OCI-M2 (cell line): ENCODE measurements at regions not wholly inside any gene's neighbourhood (a gene's known extent, or its start where the extent isn't known, plus 50 kb on each side); places are given as distances from the start of the nearest gene placed in this dataset.

ENCODE experiments used
- DNase-seq: peaks from one replicate; lab custom pipeline; 2025; ENCODE audit not compliant: unreplicated experiment; lab: John Stamatoyannopoulos, UW

DNA sequence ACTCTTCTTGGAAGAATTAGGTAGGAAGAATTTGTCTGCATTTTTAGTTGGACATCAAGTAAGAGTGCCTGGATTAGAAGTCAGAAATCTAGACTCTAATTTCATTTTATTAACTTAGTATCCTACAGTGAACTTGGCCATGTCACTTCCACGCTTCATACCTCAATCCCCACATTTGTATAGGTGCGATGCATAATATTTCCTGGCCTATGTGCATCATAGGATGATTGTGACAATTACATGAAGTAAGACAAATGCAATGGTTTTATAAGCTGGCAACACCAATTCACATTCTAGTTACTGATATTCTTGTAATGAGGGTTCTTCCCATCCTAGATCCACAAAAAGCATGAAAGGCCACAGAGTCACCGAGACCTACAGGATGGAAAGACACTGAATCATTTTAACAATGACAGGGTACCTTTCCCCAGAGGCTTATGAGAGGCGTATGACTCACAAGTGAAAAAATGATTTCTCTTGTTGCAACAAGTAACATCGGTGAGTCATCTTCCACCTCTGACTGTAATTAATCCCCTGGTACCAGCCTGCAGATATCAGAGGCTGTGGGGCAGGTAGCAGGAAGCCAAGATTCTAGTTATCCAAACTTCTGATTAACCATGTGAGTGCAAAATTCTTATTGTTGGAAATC is 56.0 kb upstream of the OR5AK2 start:
- no peak for DNase-seq

DNA sequence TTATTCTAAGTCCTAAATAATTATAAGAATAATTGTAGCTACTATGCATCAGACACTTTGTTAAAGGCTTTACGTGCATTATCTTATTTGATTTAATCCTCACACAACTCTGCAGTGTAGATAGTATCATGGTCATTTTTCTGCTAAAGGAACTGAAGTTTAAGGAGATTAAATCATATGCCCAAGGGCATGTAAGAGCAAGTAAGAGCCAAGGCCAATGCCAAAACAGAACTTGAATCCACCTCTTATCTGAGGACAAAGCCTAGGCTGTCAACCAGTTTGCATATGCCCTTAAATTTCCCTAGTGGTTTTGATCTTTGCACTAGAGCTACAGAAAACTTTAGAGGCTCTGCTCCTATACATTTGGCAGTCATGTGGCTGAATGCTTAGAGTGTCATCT is 65.6 kb upstream of the OR5AK2 start:
- DNase-seq: no peak

DNA sequence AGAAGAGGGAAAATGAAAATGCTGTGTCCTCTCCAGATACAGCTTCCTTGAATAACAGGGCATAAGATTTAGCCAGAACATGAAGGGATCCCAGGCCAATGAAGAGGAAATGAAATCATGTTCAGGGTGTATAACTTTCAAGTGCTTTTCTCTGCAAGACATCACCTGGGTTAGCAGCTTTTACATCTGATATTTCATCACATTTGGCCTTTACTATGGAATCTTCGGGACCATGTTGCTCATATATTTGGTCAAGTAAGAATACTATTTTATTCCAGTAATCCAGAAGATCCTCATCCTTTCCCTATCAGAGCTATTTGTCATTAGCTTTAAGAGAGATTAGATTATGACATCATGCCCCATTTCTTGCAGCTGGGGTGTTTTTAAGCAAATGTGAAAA is 66.3 kb upstream of the OR5AK2 start:
- DNase-seq: no peak

- no peak for DNase-seq
Observed at GRCh38 chr11:56917708-56918400, 70.9 kb upstream of the OR5AK2 start.

GRCh38 chr11:56916587-56916986 is 72.1 kb upstream of the OR5AK2 start:
- DNase-seq: no peak

- DNase-seq: no peak
Observed at GRCh38 chr11:56916162-56916561, 72.6 kb upstream of the OR5AK2 start.

GRCh38 chr11:56911312-56911711 is 77.4 kb upstream of the OR5AK2 start:
- DNase-seq: no peak

DNA sequence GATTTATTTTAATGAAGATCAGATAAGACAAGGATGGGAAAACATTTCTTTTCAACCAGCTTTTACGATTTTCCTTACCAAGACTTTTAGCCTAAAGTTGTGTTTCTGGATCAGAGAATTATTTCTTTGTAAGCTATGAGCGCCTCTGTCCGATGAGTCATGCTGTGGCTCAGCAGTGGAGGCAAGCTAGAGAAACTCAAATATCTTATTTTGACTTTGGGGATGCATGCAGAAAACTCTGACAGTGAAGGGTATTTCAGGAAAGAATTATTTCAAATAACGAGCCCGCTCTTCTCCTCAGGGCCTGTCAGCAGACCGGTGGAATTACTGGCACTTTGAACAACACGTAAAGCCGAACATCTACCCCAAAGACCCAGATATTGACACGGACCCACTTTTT is 77.9 kb upstream of the OR5AK2 start:
- DNase-seq: no peak

DNA sequence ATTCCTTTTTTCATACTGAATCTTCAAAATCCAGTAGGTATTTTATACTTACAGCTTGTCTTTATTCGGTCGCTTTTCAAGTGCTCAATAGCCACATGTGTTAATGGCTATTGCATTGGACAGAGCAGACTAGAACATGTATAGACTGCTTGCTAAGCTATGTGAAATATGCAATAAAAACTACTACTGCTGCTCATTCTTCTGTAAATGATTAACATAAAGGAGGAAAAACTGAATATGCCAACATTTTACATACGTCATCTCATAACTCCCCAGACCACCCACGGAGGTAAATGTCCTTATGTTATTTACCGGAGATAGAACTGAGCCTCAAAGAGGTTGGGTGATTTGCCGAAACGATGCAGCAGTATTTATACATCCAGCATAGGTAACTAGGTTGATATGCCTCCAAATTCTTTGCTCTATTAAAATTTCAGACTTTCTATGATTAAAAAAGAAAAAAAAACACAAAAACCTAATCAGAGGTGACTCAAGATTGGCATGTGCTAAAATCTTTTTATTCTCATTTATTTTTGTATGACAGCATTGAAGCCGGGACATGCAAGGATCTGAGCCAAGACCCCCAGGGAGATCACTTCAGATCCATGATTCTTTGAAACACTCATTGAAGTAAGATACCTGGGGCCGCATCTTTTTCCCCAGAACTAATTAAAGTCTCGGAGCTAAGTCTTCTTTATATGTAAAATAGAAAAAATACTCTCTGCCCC is 78.5 kb upstream of the OR5AK2 start:
- DNase-seq: no peak

DNA sequence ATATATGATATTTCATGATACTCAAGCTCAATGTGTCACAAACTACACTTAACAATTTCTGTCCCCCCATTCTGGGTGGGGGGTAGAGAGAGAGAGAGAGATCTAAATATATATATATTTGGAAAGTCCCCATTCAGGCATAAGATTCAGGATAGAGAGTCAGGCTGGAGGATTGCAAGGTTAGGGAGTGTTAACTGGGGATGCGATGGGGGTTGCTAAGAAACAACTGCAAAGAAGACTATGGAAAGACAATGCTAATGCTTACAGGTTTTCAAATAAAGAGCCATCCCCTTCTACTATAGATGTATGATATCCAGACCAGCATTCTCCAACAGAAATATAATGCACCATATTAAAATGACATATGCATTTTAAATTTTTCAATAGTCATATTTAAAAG is 79.2 kb upstream of the OR5AK2 start:
- no peak for DNase-seq

DNA sequence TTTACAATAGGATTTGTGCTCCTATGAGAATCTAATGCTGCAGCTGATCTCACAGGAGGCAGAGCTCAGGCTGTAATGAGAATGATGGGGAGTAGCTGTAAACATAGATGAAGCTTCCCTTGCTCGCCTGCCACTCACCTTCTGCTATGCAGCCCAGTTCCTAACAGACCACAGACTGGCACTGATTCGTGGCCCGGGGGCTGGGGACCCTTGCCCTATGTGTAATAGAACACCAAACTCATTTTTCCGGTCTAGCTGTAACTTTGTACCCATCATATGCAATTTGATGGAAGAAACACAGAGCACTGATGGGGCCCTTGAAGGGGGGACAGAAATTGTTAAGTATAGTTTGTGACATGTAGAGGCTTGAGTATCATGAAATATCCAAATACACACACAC is 79.6 kb upstream of the OR5AK2 start:
- no peak for DNase-seq

GRCh38 chr11:56906683-56907148 is 82.0 kb upstream of the OR5AK2 start:
- no peak for DNase-seq

GRCh38 chr11:56905936-56906335 is 82.8 kb upstream of the OR5AK2 start:
- no peak for DNase-seq

DNA sequence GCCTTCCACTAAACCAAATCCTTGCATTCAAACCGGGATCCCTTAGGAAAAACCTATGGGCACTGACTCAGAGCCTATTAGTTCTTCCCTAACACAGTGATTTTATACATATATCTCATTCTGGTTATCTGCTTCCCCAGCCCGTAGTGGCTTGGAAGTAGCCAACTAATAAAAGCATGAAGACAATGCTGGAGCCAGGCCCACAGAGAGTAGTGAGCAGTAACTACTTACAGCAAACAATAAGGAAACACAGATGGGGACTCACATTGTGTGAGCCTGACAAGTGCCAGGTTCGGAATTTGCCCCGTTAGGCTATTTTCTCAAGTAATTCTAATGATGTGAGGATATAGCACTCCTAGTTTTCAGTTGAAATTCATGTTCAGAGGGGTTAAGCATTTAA is 83.3 kb upstream of the OR5AK2 start:
- DNase-seq: no peak

DNA sequence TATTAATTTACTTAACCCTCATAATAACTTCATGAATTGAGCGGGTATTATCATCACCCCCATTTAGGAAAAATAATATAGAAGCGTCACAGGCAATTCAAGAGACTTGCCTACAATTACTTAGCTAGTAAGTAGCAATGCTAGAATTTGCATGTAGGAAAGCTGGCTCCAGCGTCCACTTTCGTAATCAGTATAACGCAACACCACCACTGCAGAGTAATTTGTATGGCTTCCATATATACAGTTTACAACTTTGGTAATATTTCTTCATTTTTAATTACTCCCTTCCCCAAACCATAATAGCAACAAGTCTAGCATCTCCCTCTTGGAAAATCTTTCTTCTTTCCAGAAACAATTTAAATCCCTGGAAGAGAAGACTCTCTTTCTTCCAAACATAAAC is 89.9 kb upstream of the OR5AK2 start:
- no peak for DNase-seq

DNA sequence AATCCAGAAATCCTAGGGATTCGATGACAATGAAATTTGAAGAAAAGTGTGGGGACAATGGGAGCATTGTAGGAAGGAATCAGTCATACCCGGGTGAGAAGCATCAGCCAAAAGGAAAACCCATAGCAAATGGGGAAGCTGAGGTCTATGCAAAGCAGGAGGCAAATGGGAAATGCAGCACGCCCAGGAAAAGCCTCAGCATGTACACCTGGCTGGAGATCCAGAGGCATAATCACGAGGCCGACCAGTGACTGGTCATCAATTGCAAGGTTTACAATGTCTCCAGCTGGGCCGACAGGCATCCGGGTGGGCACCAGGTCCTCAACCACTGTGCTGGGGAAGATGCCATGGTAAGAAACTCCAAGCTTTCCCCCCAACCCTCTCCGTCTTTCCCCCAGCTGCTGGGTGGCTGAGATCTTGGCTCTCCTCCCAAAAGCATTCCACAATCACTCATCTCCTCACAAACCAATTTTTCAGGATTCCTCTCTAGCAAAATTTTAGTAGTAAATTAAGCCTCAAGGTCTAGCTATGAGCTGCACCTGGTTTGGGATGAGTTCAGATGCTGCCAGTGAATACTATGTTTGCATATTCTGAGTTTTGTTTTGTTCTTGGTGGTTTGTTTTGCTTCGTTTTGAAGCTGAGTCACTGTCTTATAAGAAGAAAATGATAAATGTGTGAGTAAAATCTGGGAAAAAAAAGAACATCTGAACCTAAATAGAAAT is 98.0 kb upstream of the OR5AK2 start:
- DNase-seq: no peak

DNA sequence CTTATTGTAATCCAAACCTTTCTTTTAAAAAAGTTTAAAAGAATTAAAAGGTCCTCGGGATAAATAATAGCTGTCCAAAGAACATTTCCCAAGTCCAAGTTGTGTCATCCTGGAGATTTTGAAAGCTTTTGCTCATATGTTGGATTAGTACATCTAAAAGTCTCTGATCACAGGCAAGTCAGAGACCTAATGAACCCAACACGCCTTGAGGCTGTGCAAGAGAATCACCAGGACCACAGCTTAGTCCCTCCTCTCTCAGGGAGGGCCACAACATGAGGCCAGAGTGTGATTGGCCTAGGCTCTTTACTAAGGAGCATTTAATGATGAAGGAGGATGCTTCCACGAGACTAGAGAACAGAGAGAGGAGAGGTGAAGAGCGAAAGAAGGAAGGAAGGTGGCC is 98.7 kb upstream of the OR5AK2 start:
- no peak for DNase-seq

- no peak for DNase-seq
Observed at GRCh38 chr11:56887940-56888339, 100.8 kb upstream of the OR5AK2 start.

GRCh38 chr11:56886455-56886854 is 102.3 kb upstream of the OR5AK2 start:
- DNase-seq: no peak

GRCh38 chr11:56885854-56886253 is 102.9 kb upstream of the OR5AK2 start:
- DNase-seq: no peak

DNA sequence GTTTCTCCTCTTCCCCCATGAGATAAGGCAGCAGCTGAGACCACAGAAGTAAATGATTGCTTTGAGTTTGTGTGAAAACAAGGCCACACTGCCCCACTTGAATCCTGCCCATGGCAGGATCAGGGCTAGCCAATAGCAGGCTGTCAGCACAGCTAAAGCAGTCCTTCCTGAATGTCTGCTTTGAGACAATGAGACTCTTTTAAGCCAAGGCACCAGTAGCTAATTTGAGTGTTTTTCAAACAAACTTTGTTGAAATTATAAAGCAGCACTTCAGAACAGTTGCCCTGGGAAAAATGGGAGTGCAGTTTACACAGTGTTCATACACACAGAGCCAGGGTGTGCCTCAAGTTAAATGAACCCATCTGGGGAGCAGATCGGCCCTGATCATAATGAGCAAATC is 103.5 kb upstream of the OR5AK2 start:
- DNase-seq: no peak
